Activated naive CD8-positive, alpha-beta T cell treated with anti-CD3 and anti-CD28 coated beads for 36 hours (primary cell): ENCODE measurements at regions not wholly inside any gene's neighbourhood (a gene's known extent, or its start where the extent isn't known, plus 50 kb on each side); places are given as distances from the start of the nearest gene placed in this dataset.

Source experiments
- DNase-seq: peaks from one replicate; pipeline ENCODE4 v3.0.0; 2021
- H3K27ac Mint-ChIP-seq: one replicate; pipeline ENCODE4 v1.8.0; 2022; ENCODE audit warnings: mild to moderate bottlenecking, moderate library complexity, mixed read lengths
- H3K27me3 Mint-ChIP-seq: one replicate; pipeline ENCODE4 v1.8.0; 2022; ENCODE audit warnings: mild to moderate bottlenecking, mixed read lengths
- H3K36me3 Mint-ChIP-seq: one replicate; pipeline ENCODE4 v1.8.0; 2021; ENCODE audit warnings: mild to moderate bottlenecking, mixed read lengths
- H3K4me1 Mint-ChIP-seq: one replicate; pipeline ENCODE4 v1.8.0; 2021; ENCODE audit warnings: mixed read lengths
- H3K4me3 Mint-ChIP-seq: one replicate; pipeline ENCODE4 v1.8.0; 2022; ENCODE audit warnings: mild to moderate bottlenecking, moderate library complexity, mixed read lengths
- H3K9me3 Mint-ChIP-seq: one replicate; pipeline ENCODE4 v1.8.0; 2022; ENCODE audit warnings: mixed read lengths

- Mint-ChIP-seq H3K27ac (peak overlapping the region; percentile 74), H3K27me3 (peaks cover 22% of the 10 kb centered on the region), H3K4me1 (peaks cover 18% of the 10 kb centered on the region), H3K4me3 (no peak overlapping the region), H3K9me3 (peaks cover 9% of the 10 kb centered on the region), H3K36me3 (peaks cover 4% of the 10 kb centered on the region)
- peak; percentile 27 for DNase-seq
Observed at GRCh38 chr5:148708854-148709253, 54.5 kb upstream of the HTR4 start.

GRCh38 chr5:148711961-148712360 lies 57.6 kb upstream of the HTR4 start:
- DNase-seq = no peak
- H3K36me3 Mint-ChIP-seq = peaks cover 4% of the 10 kb centered on the region
- H3K4me3 Mint-ChIP-seq = no peak overlapping the region
- H3K9me3 Mint-ChIP-seq = peaks cover 14% of the 10 kb centered on the region
- peaks cover 23% of the 10 kb centered on the region for H3K4me1 Mint-ChIP-seq
- H3K27ac Mint-ChIP-seq = no peak overlapping the region
- H3K27me3 Mint-ChIP-seq = peaks cover 34% of the 10 kb centered on the region

- no peak for DNase-seq
- Mint-ChIP-seq H3K9me3 (peaks cover 10% of the 10 kb centered on the region), H3K27ac (no peak overlapping the region), H3K27me3 (peaks cover 47% of the 10 kb centered on the region), H3K36me3 (peaks cover 4% of the 10 kb centered on the region), H3K4me3 (no peak overlapping the region), H3K4me1 (peaks cover 14% of the 10 kb centered on the region)
Observed at GRCh38 chr5:148713735-148714508, 59.6 kb upstream of the HTR4 start.

- DNase-seq = no peak
- Mint-ChIP-seq H3K4me3 (no peak overlapping the region), H3K4me1 (peaks cover 8% of the 10 kb centered on the region), H3K9me3 (peaks cover 5% of the 10 kb centered on the region), H3K27ac (no peak overlapping the region), H3K27me3 (peaks cover 51% of the 10 kb centered on the region), H3K36me3 (no peaks in the 10 kb centered on the region)
Observed at GRCh38 chr5:148716716-148717115, 62.4 kb upstream of the HTR4 start.

GRCh38 chr5:148717668-148718067 lies 63.3 kb upstream of the HTR4 start:
- H3K4me1 Mint-ChIP-seq = peaks cover 8% of the 10 kb centered on the region
- H3K27ac Mint-ChIP-seq = no peak overlapping the region
- peaks cover 49% of the 10 kb centered on the region for H3K27me3 Mint-ChIP-seq
- peaks cover 5% of the 10 kb centered on the region for H3K9me3 Mint-ChIP-seq
- no peak overlapping the region for H3K4me3 Mint-ChIP-seq
- no peaks in the 10 kb centered on the region for H3K36me3 Mint-ChIP-seq
- DNase-seq = no peak

DNA sequence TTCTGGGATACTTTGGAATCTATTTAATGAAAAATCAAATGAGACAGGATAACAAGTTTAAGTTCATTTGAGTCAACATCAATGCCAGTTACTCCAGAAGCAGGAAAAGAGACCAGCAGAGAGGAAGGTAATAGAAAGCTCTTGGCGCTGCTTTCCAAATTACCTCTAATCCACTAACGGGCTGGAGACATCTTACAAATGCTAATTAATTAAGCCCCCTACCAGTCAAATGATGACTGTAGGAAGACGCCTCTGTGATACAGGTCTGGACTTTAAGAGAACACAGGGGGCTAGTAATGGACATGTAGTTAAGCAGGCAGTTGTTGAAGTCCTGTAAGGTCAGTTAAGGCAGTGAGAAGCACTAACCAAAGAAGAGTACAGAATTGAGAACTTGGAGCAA lies 65.3 kb upstream of the HTR4 start:
- Mint-ChIP-seq H3K27me3 (peaks cover 55% of the 10 kb centered on the region), H3K9me3 (peaks cover 5% of the 10 kb centered on the region), H3K4me3 (no peak overlapping the region), H3K27ac (no peak overlapping the region), H3K36me3 (no peaks in the 10 kb centered on the region), H3K4me1 (peaks cover 3% of the 10 kb centered on the region)
- no peak for DNase-seq

DNA sequence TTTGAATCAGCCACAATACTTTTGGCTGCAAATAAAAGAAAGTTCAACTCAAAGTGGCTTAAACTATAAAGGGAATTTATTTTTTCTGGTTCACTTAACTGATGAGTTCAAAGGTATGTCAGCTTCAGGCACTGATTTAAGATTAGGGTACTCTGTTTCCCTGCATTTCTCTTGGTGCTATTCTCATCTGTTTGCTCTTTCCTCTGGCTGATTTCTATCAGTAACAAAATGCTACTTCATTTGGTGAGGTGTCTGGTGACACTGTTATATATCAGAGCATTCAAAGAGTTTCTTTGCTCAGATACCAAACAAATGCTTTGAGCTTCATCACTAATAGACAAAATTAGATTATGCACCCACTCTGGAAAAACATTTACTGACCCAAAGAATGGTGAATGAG lies 65.9 kb upstream of the HTR4 start:
- no peak for DNase-seq
- H3K27ac Mint-ChIP-seq = no peak overlapping the region
- H3K36me3 Mint-ChIP-seq = no peaks in the 10 kb centered on the region
- no peak overlapping the region for H3K4me3 Mint-ChIP-seq
- peaks cover under 1% of the 10 kb centered on the region for H3K9me3 Mint-ChIP-seq
- H3K4me1 Mint-ChIP-seq = no peaks in the 10 kb centered on the region
- H3K27me3 Mint-ChIP-seq = peaks cover 48% of the 10 kb centered on the region

GRCh38 chr5:148723143-148723542 lies 68.8 kb upstream of the HTR4 start:
- Mint-ChIP-seq H3K36me3 (no peaks in the 10 kb centered on the region), H3K9me3 (no peaks in the 10 kb centered on the region), H3K27ac (no peak overlapping the region), H3K4me1 (no peaks in the 10 kb centered on the region), H3K4me3 (no peak overlapping the region), H3K27me3 (peaks cover 29% of the 10 kb centered on the region)
- no peak for DNase-seq

DNA sequence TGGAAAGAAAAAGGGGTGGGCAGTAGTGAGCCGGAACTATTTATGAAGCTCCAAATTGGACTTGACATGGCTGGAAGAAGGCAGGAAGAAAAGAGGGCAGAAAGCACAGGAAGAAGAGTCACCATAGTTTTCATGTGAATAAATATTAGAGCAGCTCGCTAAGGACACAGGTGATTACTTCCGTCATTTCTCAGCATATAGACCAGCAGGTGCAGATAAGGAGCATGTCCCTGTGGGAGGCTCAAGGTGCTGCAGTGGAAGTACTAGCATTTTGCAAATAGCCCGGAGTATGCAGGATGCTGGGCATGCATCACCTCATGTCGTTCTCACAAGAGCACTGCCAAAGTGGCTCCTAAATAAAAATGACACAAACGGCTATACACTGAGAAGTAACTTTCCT lies 71.3 kb upstream of the HTR4 start:
- no peak for DNase-seq
- Mint-ChIP-seq H3K4me1 (no peaks in the 10 kb centered on the region), H3K9me3 (no peaks in the 10 kb centered on the region), H3K27ac (no peak overlapping the region), H3K36me3 (no peaks in the 10 kb centered on the region), H3K4me3 (no peak overlapping the region), H3K27me3 (peaks cover 14% of the 10 kb centered on the region)

DNA sequence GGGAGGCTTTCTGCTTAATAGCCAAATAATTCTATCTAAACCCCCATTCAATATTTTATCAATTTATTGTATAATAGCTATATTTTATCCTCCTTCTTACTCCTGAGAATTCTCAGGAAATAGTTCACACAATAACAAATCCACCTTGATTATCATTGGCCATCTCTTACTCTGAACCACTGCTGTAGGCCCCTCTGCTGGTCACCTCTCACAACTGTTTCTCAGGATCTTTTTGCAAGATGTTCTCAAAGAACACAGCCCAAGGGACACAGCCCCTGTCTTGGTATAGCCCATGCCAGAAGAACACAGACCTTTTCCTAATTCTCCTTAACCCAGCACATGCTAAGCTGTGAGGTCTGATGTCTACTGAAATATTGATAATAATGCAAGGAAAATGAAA lies 74.9 kb upstream of the HTR4 start:
- H3K36me3 Mint-ChIP-seq = no peaks in the 10 kb centered on the region
- peaks cover 5% of the 10 kb centered on the region for H3K4me1 Mint-ChIP-seq
- no peak overlapping the region for H3K27ac Mint-ChIP-seq
- peaks cover 18% of the 10 kb centered on the region for H3K27me3 Mint-ChIP-seq
- no peaks in the 10 kb centered on the region for H3K9me3 Mint-ChIP-seq
- no peak overlapping the region for H3K4me3 Mint-ChIP-seq
- no peak for DNase-seq

- Mint-ChIP-seq H3K36me3 (no peaks in the 10 kb centered on the region), H3K27ac (no peak overlapping the region), H3K9me3 (no peaks in the 10 kb centered on the region), H3K27me3 (peaks cover 18% of the 10 kb centered on the region), H3K4me1 (peaks cover 5% of the 10 kb centered on the region), H3K4me3 (no peak overlapping the region)
- no peak for DNase-seq
Observed at GRCh38 chr5:148730270-148730669, 75.9 kb upstream of the HTR4 start.

DNA sequence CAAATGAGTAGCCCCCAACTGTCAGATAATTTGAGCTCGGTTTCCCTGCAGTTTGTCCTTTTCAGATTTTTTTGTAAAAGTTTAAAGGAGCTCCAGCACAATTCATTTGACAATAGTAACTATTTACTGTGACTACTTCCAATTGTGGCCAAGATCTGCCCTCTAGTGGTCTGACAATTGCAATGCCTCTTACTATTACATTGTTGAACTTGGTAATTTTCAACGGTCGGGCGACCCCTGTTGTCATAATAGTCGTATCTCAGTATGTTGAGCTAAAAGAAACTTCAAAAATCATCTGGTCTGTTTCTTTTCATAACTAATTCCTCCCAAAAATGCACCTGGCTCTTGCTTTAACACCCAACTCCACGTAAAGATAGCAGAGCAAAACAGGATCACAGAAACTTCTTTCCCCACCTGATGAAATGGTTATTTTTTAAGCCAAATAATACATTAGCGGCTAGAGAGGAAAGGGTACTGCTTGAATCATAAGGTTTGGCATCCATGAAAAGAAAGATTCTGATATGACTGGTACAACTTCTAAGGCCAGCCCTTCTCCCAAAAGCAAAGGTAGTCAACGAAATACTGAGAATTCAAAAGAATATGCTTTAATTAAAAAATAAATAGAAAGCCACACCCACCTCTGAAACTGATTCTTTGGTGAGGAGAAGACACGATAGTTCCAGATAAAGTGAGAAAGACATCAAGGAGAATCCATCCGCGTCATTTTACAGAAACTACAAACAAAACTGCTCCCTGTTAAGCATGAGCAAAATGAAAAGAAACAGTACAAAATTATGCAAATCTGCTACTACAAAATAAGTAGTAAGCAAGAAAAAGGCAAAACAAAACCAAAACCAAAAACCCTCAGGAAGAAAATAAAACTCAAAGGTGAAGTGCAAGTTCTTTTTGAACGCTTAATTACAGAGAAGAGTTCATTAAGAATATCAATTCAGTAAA lies 76.9 kb upstream of the HTR4 start:
- peak; percentile 56 for DNase-seq
- Mint-ChIP-seq H3K27me3 (peaks cover 18% of the 10 kb centered on the region), H3K4me3 (no peak overlapping the region), H3K9me3 (no peaks in the 10 kb centered on the region), H3K27ac (peak overlapping the region; percentile 42), H3K4me1 (peaks cover 5% of the 10 kb centered on the region), H3K36me3 (no peaks in the 10 kb centered on the region)

GRCh38 chr5:148732692-148733091 lies 78.4 kb upstream of the HTR4 start:
- no peak overlapping the region for H3K27ac Mint-ChIP-seq
- no peaks in the 10 kb centered on the region for H3K36me3 Mint-ChIP-seq
- no peaks in the 10 kb centered on the region for H3K9me3 Mint-ChIP-seq
- no peak overlapping the region for H3K4me3 Mint-ChIP-seq
- peaks cover 5% of the 10 kb centered on the region for H3K4me1 Mint-ChIP-seq
- no peak for DNase-seq
- H3K27me3 Mint-ChIP-seq = peaks cover 21% of the 10 kb centered on the region

- no peaks in the 10 kb centered on the region for H3K36me3 Mint-ChIP-seq
- H3K4me3 Mint-ChIP-seq = no peak overlapping the region
- peak; percentile 44 for DNase-seq
- no peak overlapping the region for H3K27ac Mint-ChIP-seq
- no peaks in the 10 kb centered on the region for H3K9me3 Mint-ChIP-seq
- peaks cover 5% of the 10 kb centered on the region for H3K4me1 Mint-ChIP-seq
- H3K27me3 Mint-ChIP-seq = peaks cover 25% of the 10 kb centered on the region
Observed at GRCh38 chr5:148733601-148734438, 79.5 kb upstream of the HTR4 start.

GRCh38 chr5:148734518-148734917 lies 80.2 kb upstream of the HTR4 start:
- H3K9me3 Mint-ChIP-seq = no peaks in the 10 kb centered on the region
- no peaks in the 10 kb centered on the region for H3K36me3 Mint-ChIP-seq
- no peak overlapping the region for H3K27ac Mint-ChIP-seq
- no peak overlapping the region for H3K4me3 Mint-ChIP-seq
- no peak for DNase-seq
- H3K27me3 Mint-ChIP-seq = peaks cover 28% of the 10 kb centered on the region
- H3K4me1 Mint-ChIP-seq = peaks cover 5% of the 10 kb centered on the region
